H1 (cell line): ENCODE measurements at regions not wholly inside any gene's neighbourhood (a gene's known extent, or its start where the extent isn't known, plus 50 kb on each side); places are given as distances from the start of the nearest gene placed in this dataset.

Source experiments
- CTCF ChIA-PET: fragments of 300-600 bp; sonication (Branson Sonifier 250); formaldehyde crosslinking; loops from one replicate; lab custom pipeline; 2021; ENCODE audit not compliant: partially characterized antibody; lab: Charles Lee
- POLR2A ChIA-PET: fragments of 300-600 bp; sonication (Branson Sonifier 250); formaldehyde crosslinking; loops from one replicate; lab custom pipeline; 2021; ENCODE audit warnings: inconsistent platforms; ENCODE audit not compliant: partially characterized antibody; lab: Charles Lee
- DNase-seq, 2 experiments: peaks; one replicate each; pipeline versions ENCODE4 v3.0.0 to v3.0.0-alpha.2; 2010 to 2022; ENCODE audit warnings: low spot score in 2 of 2, low read depth in 1 of 2, mixed read lengths in 1 of 2
- FAIRE-seq: peaks from 2 replicates; lab custom pipeline; 2011; peaks lifted over from hg19 to GRCh38; lab: Jason Lieb, UNC
- H2AFZ ChIP-seq: 2 replicates; pipeline ENCODE4 v1.8.1; 2012; ENCODE audit warnings: low read length, inconsistent platforms
- H2AK5ac ChIP-seq: 2 replicates; pipeline ENCODE4 v1.6.1; 2013; ENCODE audit warnings: low read depth, low read length
- H2BK120ac ChIP-seq: replicated peaks from 2 replicates; pipeline ENCODE3; 2013; ENCODE audit warnings: low read depth, low read length, inconsistent platforms
- H2BK12ac ChIP-seq: 2 replicates; pipeline ENCODE4 v1.6.1; 2013; ENCODE audit warnings: low read depth, low read length
- H2BK15ac ChIP-seq: 2 replicates; pipeline ENCODE4 v1.6.1; 2013; ENCODE audit warnings: low read length
- H2BK20ac ChIP-seq: 2 replicates; pipeline ENCODE4 v1.6.1; 2013; ENCODE audit warnings: low read length
- H2BK5ac ChIP-seq: 2 replicates; pipeline ENCODE4 v1.6.1; 2013; ENCODE audit warnings: low read depth, low read length
- H3K14ac ChIP-seq: 2 replicates; pipeline ENCODE4 v1.6.1; 2013; ENCODE audit warnings: inconsistent platforms; ENCODE audit not compliant: insufficient read length
- H3K18ac ChIP-seq: 2 replicates; pipeline ENCODE4 v1.6.1; 2013; ENCODE audit warnings: low read length; ENCODE audit errors: extremely low read depth
- H3K23ac ChIP-seq: 2 replicates; pipeline ENCODE4 v1.6.1; 2013; ENCODE audit warnings: inconsistent platforms; ENCODE audit not compliant: insufficient read length
- H3K23me2 ChIP-seq: 2 replicates; pipeline ENCODE4 v1.6.1; 2013; ENCODE audit warnings: low read depth, low read length
- H3K27ac ChIP-seq: 2 replicates; pipeline ENCODE4 v1.6.1; 2011; ENCODE audit warnings: low read depth, low read length, inconsistent platforms
- H3K27me3 ChIP-seq, 4 experiments: replicated peaks in 1 of 4; 1 replicate in 1 of 4; 2 replicates in 3 of 4; pipeline versions ENCODE4 v1.6.1 to v1.8.1; 2011 to 2013; ENCODE audit warnings: low read length in 3 of 4, mild to moderate bottlenecking in 3 of 4, inconsistent platforms in 2 of 4, mixed read lengths in 2 of 4, moderate library complexity in 1 of 4; ENCODE audit not compliant: control insufficient read depth in 3 of 4, insufficient read depth in 3 of 4; ENCODE audit errors: extremely low read depth in 1 of 4
- H3K36me3 ChIP-seq, 4 experiments: 2 replicates each; pipeline versions ENCODE4 v1.6.1 to v1.8.1; 2011 to 2013; ENCODE audit warnings: mild to moderate bottlenecking in 4 of 4, low read length in 3 of 4, moderate library complexity in 2 of 4, control low read depth in 1 of 4, inconsistent platforms in 1 of 4; ENCODE audit not compliant: insufficient read depth in 4 of 4, control insufficient read depth in 2 of 4
- H3K4ac ChIP-seq: replicated peaks from 2 replicates; pipeline ENCODE3; 2013; ENCODE audit warnings: low read length, low read depth, mixed read lengths, inconsistent platforms; ENCODE audit not compliant: insufficient read length
- H3K4me1 ChIP-seq, 4 experiments: replicated peaks in 1 of 4; 1 replicate in 1 of 4; 2 replicates in 3 of 4; pipeline versions ENCODE4 v1.6.1 to v1.8.1; 2011 to 2013; ENCODE audit warnings: low read length in 3 of 4, inconsistent platforms in 2 of 4, mixed read lengths in 1 of 4; ENCODE audit not compliant: insufficient read depth in 4 of 4, control insufficient read depth in 3 of 4
- H3K4me2 ChIP-seq, 2 experiments: 2 replicates each; pipeline versions ENCODE4 v1.6.1 to v1.8.1; 2011 to 2013; ENCODE audit warnings: low read depth in 2 of 2, low read length in 2 of 2, control low read depth in 1 of 2, inconsistent platforms in 1 of 2, mild to moderate bottlenecking in 1 of 2; ENCODE audit not compliant: insufficient read depth in 1 of 2
- H3K4me3 ChIP-seq, 4 experiments: fragments of 200-600, 300-600 bp in 1 of 4; sonication (generic), shearing (Covaris generic), sonication (Bioruptor Twin) in 1 of 4; 2 replicates each; pipeline versions ENCODE4 v1.5.1 to v1.8.1; 2011 to 2016; ENCODE audit warnings: low read length in 4 of 4, low read depth in 3 of 4, control low read depth in 2 of 4, inconsistent platforms in 2 of 4, mild to moderate bottlenecking in 2 of 4, mixed read lengths in 1 of 4, moderate library complexity in 1 of 4; ENCODE audit not compliant: insufficient read depth in 2 of 4; ENCODE audit errors: extremely low read depth in 1 of 4
- H3K56ac ChIP-seq: replicated peaks from 2 replicates; pipeline ENCODE3; 2013; ENCODE audit warnings: low read depth, mild to moderate bottlenecking, mixed read lengths, low read length, inconsistent platforms; ENCODE audit not compliant: insufficient read length
- H3K79me1 ChIP-seq: 2 replicates; pipeline ENCODE4 v1.6.1; 2013; ENCODE audit warnings: low read depth, low read length, control low read depth
- H3K79me2 ChIP-seq, 2 experiments: 2 replicates each; pipeline versions ENCODE4 v1.6.1 to v1.8.1; 2012 to 2013; ENCODE audit warnings: low read length in 2 of 2, mild to moderate bottlenecking in 2 of 2, inconsistent platforms in 1 of 2; ENCODE audit not compliant: insufficient read depth in 2 of 2, control insufficient read depth in 1 of 2
- H3K9ac ChIP-seq, 4 experiments: replicated peaks in 1 of 4; 1 replicate in 1 of 4; 2 replicates in 3 of 4; pipeline versions ENCODE4 v1.6.1 to v1.8.1; 2011 to 2013; ENCODE audit warnings: low read depth in 3 of 4, low read length in 3 of 4, control low read depth in 2 of 4, mild to moderate bottlenecking in 2 of 4, moderate library complexity in 2 of 4, inconsistent platforms in 1 of 4; ENCODE audit errors: extremely low read depth in 1 of 4
- H3K9me3 ChIP-seq, 2 experiments: 2 replicates each; pipeline versions ENCODE4 v1.6.1 to v1.8.1; 2012 to 2013; ENCODE audit warnings: mild to moderate bottlenecking in 2 of 2, moderate library complexity in 2 of 2, control low read depth in 1 of 2, inconsistent platforms in 1 of 2, low read depth in 1 of 2, low read length in 1 of 2, mixed read lengths in 1 of 2; ENCODE audit not compliant: insufficient read depth in 2 of 2
- H4K20me1 ChIP-seq, 2 experiments: replicated peaks in 1 of 2; 2 replicates each; pipeline versions ENCODE3 to v1.8.1; 2011 to 2013; ENCODE audit warnings: inconsistent platforms in 2 of 2, low read length in 2 of 2, mild to moderate bottlenecking in 1 of 2; ENCODE audit not compliant: insufficient read depth in 2 of 2, control insufficient read depth in 1 of 2
- H4K5ac ChIP-seq: 2 replicates; pipeline ENCODE4 v1.6.1; 2013; ENCODE audit warnings: low read length, low read depth, mixed read lengths, inconsistent platforms; ENCODE audit not compliant: insufficient read length
- H4K8ac ChIP-seq: 2 replicates; pipeline ENCODE4 v1.8.0; 2013; ENCODE audit warnings: mild to moderate bottlenecking, moderate library complexity, low read length, inconsistent platforms; ENCODE audit not compliant: insufficient read depth; ENCODE audit errors: extremely low read depth
- H4K91ac ChIP-seq: replicated peaks from 2 replicates; pipeline ENCODE3; 2013; ENCODE audit warnings: low read length, mixed read lengths, inconsistent platforms; ENCODE audit not compliant: insufficient read length
- BCL11A ChIP-seq, 2 experiments: IDR thresholded peaks; one replicate each; pipeline ENCODE4 v1.6.1; 2011; ENCODE audit warnings: low read depth in 2 of 2, low read length in 2 of 2, mild to moderate bottlenecking in 2 of 2
- BRCA1 ChIP-seq: IDR thresholded peaks from 2 replicates; pipeline ENCODE4 v1.6.1; 2012; ENCODE audit warnings: low read depth, low read length, improper control_type of control experiment
- CBX8 ChIP-seq: fragments of 300-800, 300-1000 bp; sonication (generic); IDR thresholded peaks from 2 replicates; pipeline ENCODE4 v1.7.1; 2016; ENCODE audit warnings: low read depth, low read length, borderline replicate concordance
- CTBP2 ChIP-seq: IDR thresholded peaks from 2 replicates; pipeline ENCODE4 v1.7.0; 2011; ENCODE audit warnings: borderline replicate concordance, mild to moderate bottlenecking, moderate library complexity, mixed read lengths, low read length; ENCODE audit not compliant: insufficient read depth, insufficient read length
- GABPA ChIP-seq: IDR thresholded peaks from 2 replicates; pipeline ENCODE4 v1.6.1; 2011; ENCODE audit warnings: mild to moderate bottlenecking, low read length, moderate library complexity, borderline replicate concordance; ENCODE audit not compliant: insufficient read depth
- GTF2F1 ChIP-seq: IDR thresholded peaks from 2 replicates; pipeline ENCODE4 v1.6.1; 2012; ENCODE audit warnings: low read depth, low read length, improper control_type of control experiment, borderline replicate concordance
- KDM1A ChIP-seq: fragments of 200-600, 300-600 bp; sonication (generic); IDR thresholded peaks from 2 replicates; pipeline ENCODE4 v1.7.1; 2016; ENCODE audit warnings: mild to moderate bottlenecking, low read length, borderline replicate concordance
- KDM4A ChIP-seq: IDR thresholded peaks from one replicate; pipeline ENCODE4 v1.7.1; 2012; ENCODE audit warnings: low read depth, mild to moderate bottlenecking, moderate library complexity, low read length, inconsistent platforms; ENCODE audit not compliant: severe bottlenecking
- MAFK ChIP-seq: IDR thresholded peaks from 2 replicates; pipeline ENCODE4 v1.6.1; 2012; ENCODE audit warnings: low read depth, mild to moderate bottlenecking, improper control_type of control experiment, low read length
- POU5F1 ChIP-seq: IDR thresholded peaks from 2 replicates; pipeline ENCODE4 v1.6.1; 2011; ENCODE audit warnings: low read depth, mild to moderate bottlenecking, low read length, moderate library complexity
- RAD21 ChIP-seq, 2 experiments: IDR thresholded peaks in 1 of 2; conservative IDR thresholded peaks in 1 of 2; 2 replicates each; pipeline ENCODE4 v1.6.1; 2011; ENCODE audit warnings: low read depth in 2 of 2, low read length in 2 of 2, improper control_type of control experiment in 1 of 2, inconsistent platforms in 1 of 2, mild to moderate bottlenecking in 1 of 2, moderate library complexity in 1 of 2
- SIRT6 ChIP-seq: IDR thresholded peaks from one replicate; pipeline ENCODE4 v1.7.1; 2012; ENCODE audit warnings: low read length, inconsistent platforms
- SP1 ChIP-seq: IDR thresholded peaks from 2 replicates; pipeline ENCODE4 v1.6.1; 2011; ENCODE audit warnings: low read depth, low read length
- SRF ChIP-seq: IDR thresholded peaks from 2 replicates; pipeline ENCODE4 v1.6.1; 2011; ENCODE audit warnings: mild to moderate bottlenecking, low read depth, low read length, moderate library complexity
- YY1 ChIP-seq: IDR thresholded peaks from 2 replicates; pipeline ENCODE4 v1.6.1; 2011; ENCODE audit warnings: low read depth, mild to moderate bottlenecking, low read length
- WGBS, 2 experiments: shearing (Covaris generic) in 1 of 2; methylation state at CpG; one replicate each; pipeline versions ENCODE4 v1.1.6 to v1.1.7; 2013 to 2015; ENCODE audit warnings: low lambda C conversion rate in 2 of 2, mixed read lengths in 2 of 2, inconsistent platforms in 1 of 2, low coverage in 1 of 2, missing lambda C conversion rate in 1 of 2; ENCODE audit not compliant: insufficient replicate concordance in 2 of 2, insufficient coverage in 1 of 2, insufficient read length in 1 of 2; ENCODE audit errors: extremely low coverage in 1 of 2, missing lambda C conversion rate in 1 of 2; 5-methylcytosine and 5-hydroxymethylcytosine counted together

DNA sequence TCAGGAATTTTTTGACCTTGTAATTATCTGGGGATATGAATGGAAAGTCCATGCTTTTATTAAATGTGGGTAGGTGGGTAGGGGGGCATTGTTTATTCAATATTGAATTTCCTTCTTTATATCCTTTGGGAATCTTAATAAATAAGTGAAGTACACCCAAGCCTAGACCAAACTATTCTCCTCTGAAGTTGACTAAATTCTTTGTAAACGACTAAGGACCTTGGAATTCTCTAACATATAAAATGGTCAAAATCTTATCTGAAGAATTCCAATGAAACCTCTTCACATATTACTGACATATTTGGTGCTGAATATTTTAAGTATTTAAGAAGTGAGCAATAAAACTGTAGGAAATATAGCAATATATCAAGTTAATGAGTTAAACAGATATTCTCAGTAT, 1432.1 kb upstream of the GBE1 start:
- DNase-seq, result no peak
- Histone ChIP-seq H2AK5ac (no peak overlapping the region), H3K56ac (no peak overlapping the region), H3K4me2 (no peak overlapping the region), H3K79me1 (no peaks in the 10 kb centered on the region), H2AFZ (no peak overlapping the region), H2BK20ac (no peak overlapping the region), H3K14ac (no peak overlapping the region), H3K4me3 (no peak overlapping the region), H3K36me3 (no peaks in the 10 kb centered on the region), H4K8ac (no peak overlapping the region), H3K23ac (no peak overlapping the region), H3K23me2 (no peaks in the 10 kb centered on the region), H3K27me3 (no peaks in the 10 kb centered on the region), H3K4ac (no peak overlapping the region), H4K20me1 (no peaks in the 10 kb centered on the region), H2BK15ac (no peak overlapping the region), H4K5ac (no peak overlapping the region), H4K91ac (no peak overlapping the region), H3K79me2 (no peaks in the 10 kb centered on the region), H2BK120ac (no peak overlapping the region), H3K4me1 (peaks cover 0 to 3% (median 0%) of the 10 kb centered on the region in 4 experiments; a peak in 1 of 7 replicates), H2BK12ac (no peak overlapping the region), H3K18ac (no peak overlapping the region), H2BK5ac (no peak overlapping the region), H3K27ac (no peak overlapping the region), H3K9ac (no peak overlapping the region), H3K9me3 (no peaks in the 10 kb centered on the region)
- ChIA-PET CTCF (no interaction called here), POLR2A (interaction anchor here (0.8 kb wide), 1 partner anchor 21 kb away, joined by 3 read pairs; no protein-coding TSS in a partner anchor)
- FAIRE-seq, result no peak
- 93% methylated on average over 1 of the region's 1 CpG; no CpG with 5 or more reads in 1 of the 2 experiments for WGBS, 2 experiments
- no peak for TF ChIP-seq YY1
- no peak for TF ChIP-seq POU5F1
- TF ChIP-seq CBX8, result no peak
- no peak for TF ChIP-seq KDM4A
- TF ChIP-seq SIRT6, result no peak
- TF ChIP-seq BCL11A (IDR thresholded peaks at IDR 0.05; ENCODE audit: low read depth in 2 of 2, low read length in 2 of 2), result no peak
- TF ChIP-seq GTF2F1, result no peak
- no peak for TF ChIP-seq RAD21 (IDR thresholded peaks at IDR 0.05 in 1 of 2, conservative IDR thresholded peaks at IDR 0.05 in 1 of 2; ENCODE audit: low read depth in 2 of 2, low read length in 2 of 2)
- no peak for TF ChIP-seq CTBP2
- TF ChIP-seq GABPA, result no peak
- no peak for TF ChIP-seq BRCA1
- TF ChIP-seq SRF, result no peak
- no peak for TF ChIP-seq SP1
- TF ChIP-seq KDM1A, result no peak
- TF ChIP-seq MAFK, result no peak
